K562 (cell line): ENCODE measurements at regions not wholly inside any gene's neighbourhood (a gene's known extent, or its start where the extent isn't known, plus 50 kb on each side); places are given as distances from the start of the nearest gene placed in this dataset.

Source experiments
- CXXC5 ChIP-seq: fragments of 250-450 bp; sonication (Bioruptor Pico); IDR thresholded peaks from 2 replicates; pipeline ENCODE4 v1.8.0; 2022; ENCODE audit warnings: inconsistent platforms, mild to moderate bottlenecking, moderate library complexity
- ELF4 ChIP-seq: fragments of 450-650 bp; formaldehyde crosslinking; IDR thresholded peaks from 2 replicates; pipeline ENCODE4 v1.4.0; 2022; ENCODE audit warnings: missing genetic modification characterization
- EZH2 ChIP-seq: IDR thresholded peaks from 2 replicates; pipeline ENCODE4 v1.6.1; 2012; ENCODE audit warnings: low read depth, mild to moderate bottlenecking, inconsistent platforms, low read length, borderline replicate concordance
- JUNB ChIP-seq: fragments of 450-650 bp; formaldehyde crosslinking; conservative IDR thresholded peaks from 2 replicates; pipeline ENCODE4 v1.4.0; 2020; ENCODE audit warnings: mild to moderate bottlenecking
- JUND ChIP-seq, 2 experiments: IDR thresholded peaks; 2 replicates in 1 of 2; 3 replicates in 1 of 2; pipeline ENCODE4 v1.6.1; 2011; ENCODE audit warnings: borderline replicate concordance in 2 of 2, low read depth in 2 of 2, low read length in 2 of 2, improper control_type of control experiment in 1 of 2, missing biosample characterization in 1 of 2, missing genetic modification characterization in 1 of 2, missing genetic modification reagents in 1 of 2
- TAF7 ChIP-seq: fragments of 450-650 bp; IDR thresholded peaks from 2 replicates; pipeline ENCODE4 v1.6.1; 2016; ENCODE audit warnings: missing genetic modification characterization, missing compliant biosample characterization
- ZBTB40 ChIP-seq, 2 experiments: fragments of 450-650 bp in 1 of 2; sonication (generic) in 1 of 2; formaldehyde crosslinking in 1 of 2; IDR thresholded peaks; 2 replicates each; pipeline versions ENCODE4 v1.7.1 to v1.9.0; 2016 to 2022; ENCODE audit warnings: inconsistent platforms in 1 of 2, mild to moderate bottlenecking in 1 of 2, missing genetic modification reagents in 1 of 2
- ZNF175 ChIP-seq: fragments of 200-800 bp; sonication (Bioruptor generic); IDR thresholded peaks from 2 replicates; pipeline ENCODE4 v1.6.1; 2016; ENCODE audit warnings: low read depth, mild to moderate bottlenecking, missing genetic modification characterization, missing compliant biosample characterization
- ZNF318 ChIP-seq, 2 experiments: fragments of 450-650 bp; IDR thresholded peaks; 2 replicates each; pipeline ENCODE4 v1.6.1; 2016; ENCODE audit warnings: mild to moderate bottlenecking in 2 of 2, borderline replicate concordance in 1 of 2, low read depth in 1 of 2, moderate library complexity in 1 of 2

GRCh38 chr12:91633734-91634357 lies 451.2 kb upstream of the DCN start (continued):
- TF ChIP-seq ZNF318 (IDR thresholded peaks at IDR 0.05; ENCODE audit: borderline replicate concordance in 1 of 2, low read depth in 1 of 2): no peak
- TF ChIP-seq ZBTB40 (IDR thresholded peaks at IDR 0.05): peak; percentile 58
- TF ChIP-seq ZBTB40 (CRISPR knock-in tag; IDR thresholded peaks at IDR 0.05): no peak
- TF ChIP-seq JUND (IDR thresholded peaks at IDR 0.05; ENCODE audit: borderline replicate concordance, low read depth, low read length): no peak
- TF ChIP-seq JUND (tag; IDR thresholded peaks at IDR 0.05; ENCODE audit: borderline replicate concordance, low read depth, low read length): no peak
- no peak for TF ChIP-seq EZH2
- 0 out of 2 replicates have a peak, but pooled peaks have one; percentile 66 for TF ChIP-seq ZNF175 (CRISPR knock-in tag)
- no peak for TF ChIP-seq JUNB (CRISPR knock-in tag)
- peak; percentile 85 for TF ChIP-seq CXXC5
- 0 out of 2 replicates have a peak, but pooled peaks have one; percentile 24 for TF ChIP-seq TAF7 (tag)
- no peak for TF ChIP-seq ELF4 (CRISPR knock-in tag)
